Astrocyte (in vitro differentiated cells and primary cell): ENCODE measurements at regions not wholly inside any gene's neighbourhood (a gene's known extent, or its start where the extent isn't known, plus 50 kb on each side); places are given as distances from the start of the nearest gene placed in this dataset.

ENCODE experiments used
- DNase-seq: peaks from one replicate; pipeline ENCODE4 v3.0.0-alpha.2; 2010; ENCODE audit warnings: low read depth
- FAIRE-seq: peaks from 2 replicates; lab custom pipeline; 2011; peaks lifted over from hg19 to GRCh38; lab: Jason Lieb, UNC
- H2AFZ ChIP-seq: 2 replicates; pipeline ENCODE4 v1.6.0; 2012; ENCODE audit warnings: low read depth, low read length, inconsistent platforms
- H3K27ac ChIP-seq: 2 replicates; pipeline ENCODE4 v1.5.1; 2011; ENCODE audit warnings: low read depth, low read length, inconsistent platforms
- H3K27me3 ChIP-seq: 2 replicates; pipeline ENCODE4 v1.6.0; 2011; ENCODE audit warnings: low read length, inconsistent platforms; ENCODE audit not compliant: insufficient read depth
- H3K36me3 ChIP-seq: 2 replicates; pipeline ENCODE4 v1.5.1; 2011; ENCODE audit warnings: low read length, inconsistent platforms; ENCODE audit not compliant: insufficient read depth
- H3K4me1 ChIP-seq: 2 replicates; pipeline ENCODE4 v1.5.1; 2011; ENCODE audit warnings: low read length, inconsistent platforms; ENCODE audit not compliant: insufficient read depth
- H3K4me2 ChIP-seq: 2 replicates; pipeline ENCODE4 v1.6.0; 2012; ENCODE audit warnings: low read length, inconsistent platforms
- H3K4me3 ChIP-seq: 2 replicates; pipeline ENCODE4 v1.5.1; 2011; ENCODE audit warnings: low read depth, mild to moderate bottlenecking, low read length, inconsistent platforms; ENCODE audit not compliant: insufficient read depth
- H3K79me2 ChIP-seq: 2 replicates; pipeline ENCODE4 v1.6.0; 2012; ENCODE audit warnings: mild to moderate bottlenecking, low read length, inconsistent platforms; ENCODE audit not compliant: insufficient read depth
- H3K9ac ChIP-seq: 2 replicates; pipeline ENCODE4 v1.6.0; 2012; ENCODE audit warnings: mild to moderate bottlenecking, low read length, inconsistent platforms
- H3K9me3 ChIP-seq: 2 replicates; pipeline ENCODE4 v1.5.1; 2012; ENCODE audit warnings: low read depth, mild to moderate bottlenecking, low read length, inconsistent platforms; ENCODE audit not compliant: insufficient read depth
- H4K20me1 ChIP-seq: 2 replicates; pipeline ENCODE4 v1.6.0; 2012; ENCODE audit warnings: low read length, inconsistent platforms; ENCODE audit not compliant: insufficient read depth
- H3K27ac Mint-ChIP-seq: one replicate; pipeline ENCODE4 v1.8.0; 2021; ENCODE audit warnings: mild to moderate bottlenecking, mixed read lengths; ENCODE audit not compliant: unreplicated experiment
- H3K27me3 Mint-ChIP-seq: one replicate; pipeline ENCODE4 v1.8.0; 2021; ENCODE audit warnings: low read depth, mixed read lengths; ENCODE audit not compliant: unreplicated experiment
- H3K36me3 Mint-ChIP-seq: one replicate; pipeline ENCODE4 v1.8.0; 2021; ENCODE audit warnings: low read depth, mixed read lengths; ENCODE audit not compliant: unreplicated experiment
- H3K4me1 Mint-ChIP-seq: one replicate; pipeline ENCODE4 v1.8.0; 2021; ENCODE audit warnings: low read depth, mixed read lengths; ENCODE audit not compliant: unreplicated experiment
- H3K4me3 Mint-ChIP-seq: one replicate; pipeline ENCODE4 v1.8.0; 2021; ENCODE audit warnings: mild to moderate bottlenecking, moderate library complexity, mixed read lengths; ENCODE audit not compliant: unreplicated experiment
- H3K9me3 Mint-ChIP-seq: one replicate; pipeline ENCODE4 v1.8.0; 2021; ENCODE audit warnings: mild to moderate bottlenecking, mixed read lengths; ENCODE audit not compliant: unreplicated experiment
- CTCF ChIP-seq: IDR thresholded peaks from 2 replicates; pipeline ENCODE4 v1.5.1; 2011; ENCODE audit warnings: low read depth, mild to moderate bottlenecking, inconsistent platforms, low read length, moderate library complexity; ENCODE audit not compliant: insufficient read depth
- EZH2 ChIP-seq: IDR thresholded peaks from 2 replicates; pipeline ENCODE4 v1.6.1; 2012; ENCODE audit warnings: mild to moderate bottlenecking, low read length, inconsistent platforms; ENCODE audit not compliant: insufficient read depth

DNA sequence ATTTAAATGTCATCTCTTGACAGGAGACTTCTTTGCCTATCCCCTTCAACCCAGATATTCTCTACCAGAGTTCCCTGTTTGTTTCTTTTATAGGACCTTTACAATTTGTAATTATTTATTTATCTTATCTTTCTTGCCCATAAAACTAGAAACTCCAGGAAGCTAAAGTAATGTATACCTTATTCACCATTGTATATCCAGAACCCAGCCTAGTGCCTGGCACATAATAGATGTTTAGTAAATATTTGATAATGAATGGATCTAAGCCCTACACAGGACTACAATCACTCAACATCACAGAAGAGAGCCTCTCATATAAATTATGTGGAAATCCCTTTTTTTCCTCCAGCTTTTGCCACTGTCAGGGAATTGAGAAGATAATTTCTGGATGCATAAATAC is 125.6 kb upstream of the CNOT2 start:
- H3K27me3 ChIP-seq: no peaks in the 10 kb centered on the region
- H4K20me1 ChIP-seq: no peaks in the 10 kb centered on the region
- no peak overlapping the region for H2AFZ ChIP-seq
- H3K4me1 ChIP-seq: no peaks in the 10 kb centered on the region
- H3K9me3 ChIP-seq: no peaks in the 10 kb centered on the region
- no peak overlapping the region for H3K4me3 ChIP-seq
- no peak for TF ChIP-seq CTCF
- no peak for TF ChIP-seq EZH2
- Mint-ChIP-seq H3K4me3 (no peak overlapping the region), H3K27ac (no peak overlapping the region), H3K36me3 (peaks cover 1% of the 10 kb centered on the region), H3K27me3 (no peaks in the 10 kb centered on the region), H3K9me3 (peaks cover 2% of the 10 kb centered on the region), H3K4me1 (no peaks in the 10 kb centered on the region)
- no peak overlapping the region for H3K27ac ChIP-seq
- no peaks in the 10 kb centered on the region for H3K79me2 ChIP-seq
- no peak overlapping the region for H3K4me2 ChIP-seq
- no peaks in the 10 kb centered on the region for H3K36me3 ChIP-seq
- no peak for DNase-seq
- no peak overlapping the region for H3K9ac ChIP-seq
- no peak for FAIRE-seq

GRCh38 chr12:70120970-70121369 is 122.3 kb upstream of the CNOT2 start:
- Mint-ChIP-seq H3K9me3 (no peaks in the 10 kb centered on the region), H3K27me3 (no peaks in the 10 kb centered on the region), H3K27ac (no peak overlapping the region), H3K36me3 (peaks cover 2% of the 10 kb centered on the region), H3K4me1 (no peaks in the 10 kb centered on the region), H3K4me3 (no peak overlapping the region)
- Histone ChIP-seq H3K9me3 (no peaks in the 10 kb centered on the region), H3K4me2 (no peak overlapping the region), H4K20me1 (no peaks in the 10 kb centered on the region), H3K27me3 (no peaks in the 10 kb centered on the region), H3K4me3 (no peak overlapping the region), H3K9ac (no peak overlapping the region), H3K36me3 (no peaks in the 10 kb centered on the region), H3K27ac (no peak overlapping the region), H3K4me1 (no peaks in the 10 kb centered on the region), H2AFZ (no peak overlapping the region), H3K79me2 (no peaks in the 10 kb centered on the region)
- DNase-seq (no peak), FAIRE-seq (no peak)
- no peak for TF ChIP-seq CTCF
- no peak for TF ChIP-seq EZH2

- no peak for FAIRE-seq
- no peaks in the 10 kb centered on the region for H3K36me3 ChIP-seq
- H3K27me3 ChIP-seq: no peaks in the 10 kb centered on the region
- H3K27me3 Mint-ChIP-seq: no peaks in the 10 kb centered on the region
- H3K27ac Mint-ChIP-seq: no peak overlapping the region
- H2AFZ ChIP-seq: no peak overlapping the region
- H3K4me3 ChIP-seq: no peak overlapping the region
- H3K79me2 ChIP-seq: no peaks in the 10 kb centered on the region
- peaks cover 2% of the 10 kb centered on the region for H3K36me3 Mint-ChIP-seq
- H3K27ac ChIP-seq: no peak overlapping the region
- no peak overlapping the region for H3K4me2 ChIP-seq
- no peaks in the 10 kb centered on the region for H3K4me1 ChIP-seq
- no peaks in the 10 kb centered on the region for H4K20me1 ChIP-seq
- no peak overlapping the region for H3K4me3 Mint-ChIP-seq
- no peak for TF ChIP-seq CTCF
- TF ChIP-seq EZH2: no peak
- no peaks in the 10 kb centered on the region for H3K4me1 Mint-ChIP-seq
- DNase-seq: no peak
- H3K9ac ChIP-seq: no peak overlapping the region
- no peaks in the 10 kb centered on the region for H3K9me3 Mint-ChIP-seq
- H3K9me3 ChIP-seq: no peaks in the 10 kb centered on the region
Observed at GRCh38 chr12:70121562-70121961, 121.7 kb upstream of the CNOT2 start.
